ENCODE measurements at regions not wholly inside any gene's neighbourhood (a gene's known extent, or its start where the extent isn't known, plus 50 kb on each side); places are given as distances from the start of the nearest gene placed in this dataset.

- no peak for TF ChIP-seq REST (IDR thresholded peaks at IDR 0.05; ENCODE audit: low read depth)
- no peak for TF ChIP-seq POLR2A (IDR thresholded peaks at IDR 0.05; ENCODE audit: borderline replicate concordance, extremely low read depth, insufficient read depth, insufficient read length)
- TF ChIP-seq JUND (IDR thresholded peaks at IDR 0.05), result no peak
- TF ChIP-seq CBX3 (IDR thresholded peaks at IDR 0.05; ENCODE audit: low read depth), result no peak
- no peak for TF ChIP-seq ZNF274 (IDR thresholded peaks at IDR 0.05; ENCODE audit: low read depth, low read length)
- no peak for TF ChIP-seq FOSL1 (IDR thresholded peaks at IDR 0.05; ENCODE audit: low read depth)
- no peak for TF ChIP-seq RAD21 (IDR thresholded peaks at IDR 0.05; ENCODE audit: low read depth)
- TF ChIP-seq TCF7L2 (IDR thresholded peaks at IDR 0.05; ENCODE audit: borderline replicate concordance, extremely low read depth, insufficient read depth, insufficient read length), result no peak
- no peak for TF ChIP-seq ELF1 (IDR thresholded peaks at IDR 0.05; ENCODE audit: borderline replicate concordance, low read depth)
- TF ChIP-seq SIN3A (IDR thresholded peaks at IDR 0.05; ENCODE audit: low read depth), result no peak
Measured at GRCh38 chr16:49054606-49055005, 227.0 kb downstream of the CBLN1 start (continued).

- intact Hi-C loops (cut with micrococcal nuclease), result no loop called here
- H3K4me2 ChIP-seq (ENCODE audit: low read length), result no peak overlapping the region
- RAD21 ChIA-PET (ENCODE audit: low non-redundant PET in 1 of 2, low total read pairs in 2 of 2, uncharacterized antibody in 2 of 2, unreplicated experiment in 2 of 2), result no interaction called here
- H3K9me3 ChIP-seq (ENCODE audit: control insufficient read depth in 1 of 2, insufficient read depth in 1 of 2, low read depth in 1 of 2, low read length in 2 of 2), result no peaks in the 10 kb centered on the region
- no peak overlapping the region for H3K4me3 ChIP-seq (replicated peaks in 1 of 2; ENCODE audit: low read depth in 1 of 2, low read length in 2 of 2)
- H3K27ac ChIP-seq (ENCODE audit: low read depth, low read length), result no peak overlapping the region
- peaks cover 0 to 10% of the 10 kb centered on the region in 2 experiments; a peak in 2 of 4 replicates for H3K4me1 ChIP-seq (ENCODE audit: control insufficient read depth in 1 of 2, insufficient read depth in 2 of 2, low read length in 2 of 2)
- no peak for ATAC-seq
- no peaks in the 10 kb centered on the region for H3K79me2 ChIP-seq (ENCODE audit: insufficient read depth, low read length)
- no peak overlapping the region for H3K9ac ChIP-seq (ENCODE audit: low read length)
- peaks cover 28% of the 10 kb centered on the region for H3K27me3 ChIP-seq (ENCODE audit: insufficient read depth, low read length)
- CTCF ChIA-PET, result no interaction called here
- no peak overlapping the region for H2AFZ ChIP-seq (ENCODE audit: low read depth, low read length, poor library complexity, severe bottlenecking)
- H3K36me3 ChIP-seq (ENCODE audit: control insufficient read depth in 1 of 2, insufficient read depth in 2 of 2, low read length in 2 of 2), result no peaks in the 10 kb centered on the region
- BruUV-seq (replicated peaks), result no TSS peak
- H3K9me2 ChIP-seq (ENCODE audit: insufficient read depth), result no peaks in the 10 kb centered on the region
- H4K20me1 ChIP-seq (ENCODE audit: insufficient read depth), result no peaks in the 10 kb centered on the region
- DNase-seq (ENCODE audit: low read depth, low spot score), result no peak
- POLR2A ChIA-PET, result no interaction called here
- TF ChIP-seq TCF7L2 (IDR thresholded peaks at IDR 0.05; ENCODE audit: borderline replicate concordance, extremely low read depth, insufficient read depth, insufficient read length), result no peak
- TF ChIP-seq ZBTB33 (IDR thresholded peaks at IDR 0.05; ENCODE audit: extremely low read depth, insufficient replicate concordance, low read length), result no peak
- TF ChIP-seq REST (IDR thresholded peaks at IDR 0.05; ENCODE audit: low read depth), result no peak
Measured at GRCh38 chr16:49052846-49053245, 228.8 kb downstream of the CBLN1 start.
